ENCODE measurements at regions not wholly inside any gene's neighbourhood (a gene's known extent, or its start where the extent isn't known, plus 50 kb on each side); places are given as distances from the start of the nearest gene placed in this dataset.

- intact Hi-C loops (cut with DNase I; ENCODE audit: low total_unique reads) = no loop called here
- TF ChIP-seq POLR2A (IDR thresholded peaks at IDR 0.05) (no peak), CTCF (IDR thresholded peaks at IDR 0.05) (no peak)
- DNase-seq = no peak
- no peaks in the 10 kb centered on the region for H3K36me3 ChIP-seq
- H3K27me3 ChIP-seq = no peaks in the 10 kb centered on the region
- no peak overlapping the region for H3K27ac ChIP-seq
- H3K4me3 ChIP-seq = no peak overlapping the region
- H3K4me1 ChIP-seq = no peaks in the 10 kb centered on the region
- no peaks in the 10 kb centered on the region for H3K9me3 ChIP-seq
Observed at GRCh38 chr18:65380571-65380970, 370.2 kb upstream of the CDH7 start.

GRCh38 chr18:65372904-65373303 lies 377.9 kb upstream of the CDH7 start:
- Histone ChIP-seq H3K9me3 (no peaks in the 10 kb centered on the region), H3K27ac (no peak overlapping the region), H3K36me3 (no peaks in the 10 kb centered on the region), H3K4me1 (no peaks in the 10 kb centered on the region), H3K27me3 (no peaks in the 10 kb centered on the region), H3K4me3 (no peak overlapping the region)
- DNase-seq = no peak
- intact Hi-C loops (cut with DNase I; ENCODE audit: low total_unique reads) = no loop called here
- TF ChIP-seq CTCF (IDR thresholded peaks at IDR 0.05) (no peak), POLR2A (IDR thresholded peaks at IDR 0.05) (no peak)

- H3K27me3 ChIP-seq = no peaks in the 10 kb centered on the region
- H3K4me3 ChIP-seq = no peak overlapping the region
- intact Hi-C loops (cut with DNase I; ENCODE audit: low total_unique reads) = no loop called here
- DNase-seq = no peak
- no peaks in the 10 kb centered on the region for H3K4me1 ChIP-seq
- no peak overlapping the region for H3K27ac ChIP-seq
- H3K36me3 ChIP-seq = no peaks in the 10 kb centered on the region
- TF ChIP-seq CTCF (IDR thresholded peaks at IDR 0.05) (no peak), POLR2A (IDR thresholded peaks at IDR 0.05) (no peak)
- H3K9me3 ChIP-seq = no peaks in the 10 kb centered on the region
Observed at GRCh38 chr18:65365245-65365980, 385.4 kb upstream of the CDH7 start.

GRCh38 chr18:65363911-65364632 lies 386.7 kb upstream of the CDH7 start:
- intact Hi-C loops (cut with DNase I; ENCODE audit: low total_unique reads) = no loop called here
- Histone ChIP-seq H3K27ac (no peak overlapping the region), H3K4me3 (no peak overlapping the region), H3K4me1 (no peaks in the 10 kb centered on the region), H3K27me3 (no peaks in the 10 kb centered on the region), H3K36me3 (no peaks in the 10 kb centered on the region), H3K9me3 (no peaks in the 10 kb centered on the region)
- TF ChIP-seq CTCF (IDR thresholded peaks at IDR 0.05) (no peak), POLR2A (IDR thresholded peaks at IDR 0.05) (no peak)
- DNase-seq = no peak

- intact Hi-C loops (cut with DNase I; ENCODE audit: low total_unique reads) = no loop called here
- H3K4me3 ChIP-seq = no peak overlapping the region
- DNase-seq = no peak
Observed at GRCh38 chr18:65363011-65363410, 387.8 kb upstream of the CDH7 start.

More at GRCh38 chr18:65363011-65363410, 387.8 kb upstream of the CDH7 start:
- no peaks in the 10 kb centered on the region for H3K36me3 ChIP-seq
- no peak overlapping the region for H3K27ac ChIP-seq
- H3K4me1 ChIP-seq = no peaks in the 10 kb centered on the region
- no peaks in the 10 kb centered on the region for H3K27me3 ChIP-seq
- H3K9me3 ChIP-seq = no peaks in the 10 kb centered on the region
- TF ChIP-seq CTCF (IDR thresholded peaks at IDR 0.05) = no peak
- TF ChIP-seq POLR2A (IDR thresholded peaks at IDR 0.05) = no peak
